Right ventricle myocardium superior (tissue), 1 donor: ENCODE measurements at regions not wholly inside any gene's neighbourhood (a gene's known extent, or its start where the extent isn't known, plus 50 kb on each side); places are given as distances from the start of the nearest gene placed in this dataset.
A peak's percentile ranks its signal among the peaks of the same experiment; 100 is the strongest.
"Not testable (repeated sequence)": the region's sequence is repeated elsewhere in the genome, so short reads cannot be mapped to it uniquely, and the experiment has no call there.

ENCODE experiments used
- ATAC-seq: fragments of 200-7000 bp; cut with Tn5 transposase; one replicate; pipeline ENCODE4 v1.9.1; 2020; ENCODE audit warnings: mild to moderate bottlenecking; ENCODE audit not compliant: poor library complexity
- DNase-seq: peaks from one replicate; pipeline ENCODE4 v3.0.0-alpha.2; 2020
- intact Hi-C: fragments of 100-400 bp; cut with DNase I; formaldehyde crosslinking; loops from one replicate; pipeline ENCODE4 v1.11.2; 2022
- donor health status: DM: no; HTN: yes; CAD: no; lungs with severe emphysema.

- intact Hi-C loops = no loop called here
- ATAC-seq (no peak), DNase-seq (no peak)
Measured at GRCh38 chr1:208974717-208975116, 608.8 kb upstream of the CAMK1G start.

GRCh38 chr1:208975456-208975855, 608.1 kb upstream of the CAMK1G start:
- ATAC-seq (no peak), DNase-seq (no peak)
- intact Hi-C loops = no loop called here

GRCh38 chr1:208977012-208977411, 606.5 kb upstream of the CAMK1G start:
- DNase-seq (no peak), ATAC-seq (no peak)
- intact Hi-C loops = no loop called here

GRCh38 chr1:208977638-208978256, 605.8 kb upstream of the CAMK1G start:
- DNase-seq (no peak), ATAC-seq (no peak)
- intact Hi-C loops = no loop called here

GRCh38 chr1:208979776-208980175, 603.7 kb upstream of the CAMK1G start:
- no peak for ATAC-seq
- DNase-seq = no peak
- intact Hi-C loops = no loop called here

GRCh38 chr1:208980605-208981004, 602.9 kb upstream of the CAMK1G start:
- intact Hi-C loops = no loop called here
- no peak for ATAC-seq
- DNase-seq = no peak

- intact Hi-C loops = no loop called here
Measured at GRCh38 chr1:208985231-208985630, 598.3 kb upstream of the CAMK1G start.

GRCh38 chr1:208988811-208989222, 594.7 kb upstream of the CAMK1G start:
- ATAC-seq (peak; percentile 67), DNase-seq (no peak)
- intact Hi-C loops = no loop called here

More at GRCh38 chr1:208985231-208985630, 598.3 kb upstream of the CAMK1G start:
- no peak for DNase-seq
- no peak for ATAC-seq

GRCh38 chr1:208990456-208990855, 593.1 kb upstream of the CAMK1G start:
- no peak for DNase-seq
- ATAC-seq = no peak
- intact Hi-C loops = no loop called here

GRCh38 chr1:208997053-208997452, 586.5 kb upstream of the CAMK1G start:
- DNase-seq, ATAC-seq, intact Hi-C loops: not testable (repeated sequence)

GRCh38 chr1:208997726-208998312, 585.7 kb upstream of the CAMK1G start:
- DNase-seq = no peak
- intact Hi-C loops = no loop called here
- ATAC-seq = no peak

- ATAC-seq = no peak
- no peak for DNase-seq
- intact Hi-C loops = no loop called here
Measured at GRCh38 chr1:209008586-209008985, 574.9 kb upstream of the CAMK1G start.

- no peak for ATAC-seq
- no peak for DNase-seq
- intact Hi-C loops = no loop called here
Measured at GRCh38 chr1:209010475-209011230, 572.9 kb upstream of the CAMK1G start.

GRCh38 chr1:209012443-209013196, 570.9 kb upstream of the CAMK1G start:
- no peak for DNase-seq
- no peak for ATAC-seq
- intact Hi-C loops = no loop called here

GRCh38 chr1:209015092-209015491, 568.4 kb upstream of the CAMK1G start:
- ATAC-seq (no peak), DNase-seq (no peak)
- intact Hi-C loops = no loop called here

GRCh38 chr1:209021622-209022021, 561.9 kb upstream of the CAMK1G start:
- DNase-seq (no peak), ATAC-seq (no peak)
- intact Hi-C loops = no loop called here

GRCh38 chr1:209023790-209024189, 559.7 kb upstream of the CAMK1G start:
- DNase-seq = no peak
- ATAC-seq = no peak
- intact Hi-C loops = no loop called here

- DNase-seq (no peak), ATAC-seq (no peak)
- intact Hi-C loops = no loop called here
Measured at GRCh38 chr1:209029737-209030136, 553.8 kb upstream of the CAMK1G start.

- no peak for ATAC-seq
- intact Hi-C loops = no loop called here
- no peak for DNase-seq
Measured at GRCh38 chr1:209030454-209031167, 552.9 kb upstream of the CAMK1G start.
